HG02571 (cell line): ENCODE measurements at regions not wholly inside any gene's neighbourhood (a gene's known extent, or its start where the extent isn't known, plus 50 kb on each side); places are given as distances from the start of the nearest gene placed in this dataset.

Experiments used
- ATAC-seq: cut with Tn5 transposase; IDR thresholded peaks from one replicate; pipeline ENCODE4 v1.9.1; 2021; ENCODE audit warnings: mild to moderate bottlenecking, moderate library complexity; ENCODE audit not compliant: unreplicated experiment

- ATAC-seq, result no peak
Measured at GRCh38 chr16:65876624-65877023, 489.9 kb upstream of the CDH5 start.

- ATAC-seq, result no peak
Measured at GRCh38 chr16:65876056-65876408, 490.5 kb upstream of the CDH5 start.

DNA sequence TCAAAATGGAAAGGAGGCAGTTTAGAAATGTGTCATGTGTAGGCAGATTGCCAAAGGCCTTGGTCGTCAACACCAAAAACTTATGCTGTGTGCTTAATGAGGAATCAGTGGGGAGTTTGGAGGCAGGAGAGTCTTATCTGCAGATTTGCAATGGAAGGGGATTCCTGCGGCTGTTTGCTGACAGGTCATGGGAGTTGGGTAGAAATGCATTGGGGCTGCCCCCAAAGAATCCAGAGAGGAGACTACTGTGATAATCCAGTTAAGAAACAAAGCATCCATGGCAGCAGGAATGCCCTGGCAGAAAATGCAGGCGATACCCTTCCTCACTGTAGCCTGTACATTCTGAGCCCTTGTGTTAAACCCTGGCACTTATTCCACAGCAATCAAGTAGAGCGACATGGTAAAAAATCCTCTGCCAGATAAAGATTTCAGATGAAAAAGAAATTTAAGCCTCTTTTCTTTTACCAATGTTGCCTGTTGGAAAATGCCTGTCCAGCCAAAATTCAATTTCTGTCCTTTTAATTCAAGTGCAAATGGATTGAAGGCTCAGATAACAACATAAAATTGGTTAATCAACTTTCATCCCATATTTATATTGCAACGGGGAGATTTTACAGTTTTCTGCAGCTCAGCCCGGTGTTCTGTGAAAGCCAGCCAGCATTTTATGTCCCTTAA, 491.0 kb upstream of the CDH5 start:
- ATAC-seq, result no peak

DNA sequence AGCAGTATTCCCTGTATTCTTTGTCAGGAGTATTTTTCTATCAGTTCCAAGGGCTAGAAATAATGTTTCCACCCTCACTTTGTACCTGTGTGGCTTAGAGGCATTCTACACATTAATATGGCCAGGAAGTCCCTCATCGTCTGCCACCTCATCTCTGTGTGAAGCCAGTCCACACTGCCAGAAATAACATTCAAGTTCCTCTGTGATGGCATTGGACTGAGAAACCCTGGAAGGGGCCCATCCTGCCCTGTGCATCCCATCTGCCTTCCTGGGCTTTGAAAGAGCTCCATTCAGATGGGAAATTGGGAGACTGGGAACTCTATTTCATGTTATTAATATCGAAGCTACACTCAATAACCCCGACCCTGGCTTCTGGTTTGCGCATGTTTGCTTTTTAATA, 497.2 kb upstream of the CDH5 start:
- ATAC-seq, result no peak

DNA sequence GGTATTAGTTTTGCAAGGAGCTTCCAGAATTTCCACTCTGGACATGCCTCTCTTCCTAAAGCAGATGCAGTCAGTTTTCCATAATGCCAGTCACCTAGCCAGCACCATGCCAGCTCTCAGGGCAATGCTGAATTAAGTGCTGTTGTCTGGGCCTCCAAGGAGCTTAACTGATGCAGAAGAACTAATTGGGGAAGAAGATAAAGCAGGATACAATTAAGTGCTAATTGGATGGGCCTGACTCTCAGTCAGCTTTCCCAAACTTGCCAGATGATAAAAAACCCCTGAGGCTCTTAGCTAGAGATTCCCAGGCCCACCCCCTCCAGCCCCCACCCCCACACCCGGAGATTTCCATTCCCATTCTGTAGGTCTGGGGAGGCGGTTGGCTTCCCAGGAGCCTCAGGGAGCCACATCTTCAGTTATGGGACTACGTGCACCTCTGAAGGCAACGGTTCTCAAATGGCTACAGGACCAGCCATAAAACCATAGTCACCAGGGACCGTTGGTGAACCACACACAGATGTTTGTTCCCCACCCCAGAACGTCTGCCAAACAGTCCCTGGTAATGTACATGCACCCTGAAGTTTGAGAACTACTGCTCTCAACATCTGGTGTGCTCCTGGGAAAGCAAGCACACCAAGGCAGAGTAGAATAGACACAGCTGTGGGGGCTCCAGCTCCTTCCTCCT, 499.1 kb upstream of the CDH5 start:
- ATAC-seq, result no peak

DNA sequence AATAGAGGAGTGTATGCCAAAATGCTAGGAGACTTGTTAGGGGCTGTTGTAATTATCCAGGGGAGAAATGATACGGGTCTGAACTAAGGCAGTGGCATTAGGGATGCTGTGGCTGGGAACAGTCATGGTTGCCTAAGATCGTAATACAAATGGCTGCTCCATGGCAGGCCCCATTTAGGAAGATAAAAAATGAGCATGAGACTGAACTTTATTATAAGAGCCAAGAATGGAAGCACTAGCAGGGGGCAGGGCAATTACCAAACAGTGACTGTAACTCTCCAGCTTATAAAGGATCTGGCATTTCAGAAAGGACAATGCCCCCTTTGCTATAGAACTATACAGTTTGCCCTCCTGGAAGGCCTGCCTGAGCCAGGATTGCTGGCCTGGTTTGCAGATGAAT, 503.3 kb upstream of the CDH5 start:
- ATAC-seq, result no peak

DNA sequence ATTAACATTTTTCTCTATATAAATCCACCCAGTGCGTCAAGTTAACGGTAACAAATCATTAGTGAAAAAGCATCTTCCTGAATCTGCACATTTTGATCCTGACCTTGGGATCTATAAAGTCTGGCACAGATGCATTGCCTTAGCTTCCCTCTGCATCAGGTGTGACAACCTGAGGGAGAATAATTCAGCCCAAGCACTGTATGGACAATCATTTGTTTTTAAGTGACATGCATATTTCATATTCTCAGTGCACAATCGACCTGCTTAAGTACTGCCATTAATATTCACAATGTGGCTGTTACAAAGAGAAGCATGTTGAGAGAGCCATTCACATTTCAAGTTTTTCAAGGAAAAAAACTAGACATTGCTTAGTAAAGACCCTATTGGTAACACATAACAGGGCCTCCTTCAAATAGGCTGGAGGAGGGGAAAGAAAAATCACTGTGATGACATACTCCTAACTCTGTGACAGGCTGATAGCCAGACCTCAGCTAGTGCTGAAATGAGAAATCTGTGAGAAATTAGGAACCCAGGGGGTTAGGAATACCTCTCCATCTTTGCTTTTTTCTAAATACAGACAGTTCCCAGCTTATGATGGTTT, 505.3 kb upstream of the CDH5 start:
- no peak for ATAC-seq

DNA sequence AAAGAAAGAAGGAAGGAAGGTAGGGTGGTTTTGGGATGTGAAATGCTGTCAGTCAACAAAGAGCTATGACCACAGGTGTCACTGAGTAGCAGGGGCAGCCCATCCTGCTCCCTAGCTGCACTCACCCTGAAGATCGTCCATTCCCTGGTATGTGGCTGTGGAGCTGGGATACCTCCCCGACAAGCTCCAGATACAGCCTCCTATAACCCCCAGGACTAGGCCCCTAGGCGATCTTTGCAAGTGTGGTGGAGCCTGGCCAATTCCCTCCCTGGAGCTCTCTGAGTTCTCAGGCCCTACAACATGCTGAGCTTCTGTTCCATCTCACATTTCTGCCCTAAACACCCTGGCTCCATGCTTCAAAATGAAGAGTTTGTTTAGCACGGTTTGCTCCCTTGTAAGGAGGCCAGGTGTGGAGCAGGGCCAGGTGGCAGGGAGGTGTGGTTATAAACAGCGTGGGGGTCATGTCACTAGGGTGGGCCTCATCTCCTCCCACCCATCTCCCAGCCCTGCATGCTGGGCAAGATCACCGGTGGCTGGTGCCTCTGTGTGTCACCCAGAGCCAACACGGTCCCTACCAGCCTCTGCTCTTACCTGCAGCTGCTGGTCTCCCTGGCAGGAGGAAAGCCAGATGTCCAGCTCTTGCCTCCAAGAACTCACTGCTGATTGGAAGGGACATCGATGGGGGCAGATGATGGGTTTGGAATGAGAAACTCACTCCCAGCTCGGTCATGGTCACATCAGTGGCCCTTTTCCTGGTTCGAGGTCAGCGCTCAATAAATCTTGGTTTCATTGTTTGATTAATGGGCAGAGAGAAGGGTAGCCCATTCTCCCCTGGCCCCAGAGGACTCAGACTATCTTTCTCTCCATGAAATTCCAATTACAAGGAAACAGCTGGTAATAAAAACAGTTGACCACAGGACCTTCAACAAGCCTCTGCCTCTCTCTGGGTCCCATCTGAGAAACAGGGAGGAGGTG, 511.0 kb upstream of the CDH5 start:
- no peak for ATAC-seq

DNA sequence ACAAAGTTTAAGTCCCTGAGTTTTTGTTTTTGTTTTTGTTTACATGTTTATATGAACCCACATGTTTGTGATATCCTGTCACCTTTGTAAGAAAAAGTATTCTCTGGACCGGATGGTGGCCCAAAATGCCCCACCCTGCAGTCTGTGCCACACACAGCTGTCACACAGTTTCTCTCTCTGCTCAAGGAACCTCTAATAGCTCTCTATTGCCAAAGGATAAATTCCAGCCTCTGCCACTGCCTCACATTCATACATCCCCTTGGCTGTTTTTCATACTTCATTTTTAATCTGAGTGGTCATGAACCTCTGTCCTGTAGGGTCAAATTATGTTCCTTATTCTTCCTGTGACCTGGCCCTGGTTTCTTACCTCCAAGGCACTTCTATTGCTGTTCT, 520.3 kb upstream of the CDH5 start:
- ATAC-seq, result no peak

DNA sequence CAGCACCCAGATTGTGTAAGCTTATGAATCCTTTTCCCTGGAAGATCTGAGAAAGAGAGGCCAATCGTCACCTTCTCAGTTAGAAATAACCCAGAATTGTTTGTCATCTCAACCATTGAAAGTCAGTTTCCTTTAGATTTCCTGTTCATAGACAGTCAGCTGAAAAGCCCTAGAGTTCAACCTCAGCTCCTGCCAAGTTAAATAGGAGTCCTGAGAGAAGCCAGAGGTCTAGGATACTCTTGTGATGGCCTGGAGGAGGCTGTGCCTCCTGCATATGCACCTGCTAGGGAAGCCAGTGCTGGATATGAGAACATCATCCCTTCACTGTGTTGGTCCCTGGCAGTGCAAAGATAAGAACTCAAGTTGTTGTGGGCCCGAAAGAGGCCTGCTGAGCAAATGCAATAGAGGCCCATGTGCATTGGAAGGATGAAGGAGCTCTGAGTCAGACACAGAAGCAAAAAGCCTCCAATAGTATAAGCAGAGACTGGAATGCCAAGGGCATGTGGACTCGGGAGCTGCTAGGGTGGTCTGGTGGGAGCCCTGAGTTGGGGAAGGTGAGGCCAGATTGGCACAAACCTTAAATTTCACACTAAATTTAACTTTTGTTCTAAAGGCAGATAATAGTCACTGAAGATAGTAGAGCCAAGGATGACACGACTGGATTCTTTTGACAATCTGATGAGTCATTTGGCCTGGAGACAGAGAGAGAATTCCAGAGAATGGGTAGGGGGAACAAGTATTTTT, 520.9 kb upstream of the CDH5 start:
- ATAC-seq, result no peak

DNA sequence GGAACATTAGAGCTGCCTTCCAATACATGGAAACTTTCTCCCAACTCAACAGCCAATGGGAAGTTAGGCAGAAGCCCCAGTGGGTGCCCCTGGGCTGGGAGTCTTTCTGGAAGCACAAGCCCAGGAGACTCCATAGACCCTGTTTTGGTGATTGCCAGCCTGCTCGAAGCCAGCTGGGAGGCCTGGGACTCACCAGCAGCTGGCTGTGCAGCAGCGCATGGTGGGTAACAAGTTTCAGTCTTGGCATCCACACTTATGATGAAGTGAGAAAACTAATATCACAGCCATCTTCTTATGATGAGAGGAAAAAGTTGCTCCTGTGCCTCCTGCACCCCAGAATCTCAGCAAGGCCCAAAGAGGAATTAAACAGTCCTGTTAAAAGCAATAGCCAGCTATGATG, 522.5 kb upstream of the CDH5 start:
- ATAC-seq, result no peak

DNA sequence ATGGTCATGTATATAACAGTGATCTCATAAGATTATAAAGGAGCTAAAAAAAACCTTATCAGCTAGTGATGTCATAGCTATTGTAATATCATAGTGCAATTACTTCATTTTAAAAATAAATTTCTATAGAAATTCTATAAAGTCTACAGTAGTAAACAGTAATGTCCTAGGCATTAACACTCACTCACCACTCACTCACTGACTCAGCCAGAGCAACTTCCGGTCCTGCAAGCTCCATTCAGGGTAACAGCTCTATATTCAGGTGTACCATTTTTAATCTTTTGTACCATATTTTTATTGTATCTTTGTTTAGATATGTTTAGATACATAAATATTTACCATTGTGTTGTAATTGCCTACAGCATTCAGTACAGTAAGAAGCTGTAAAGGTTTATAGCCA, 524.4 kb upstream of the CDH5 start:
- no peak for ATAC-seq

DNA sequence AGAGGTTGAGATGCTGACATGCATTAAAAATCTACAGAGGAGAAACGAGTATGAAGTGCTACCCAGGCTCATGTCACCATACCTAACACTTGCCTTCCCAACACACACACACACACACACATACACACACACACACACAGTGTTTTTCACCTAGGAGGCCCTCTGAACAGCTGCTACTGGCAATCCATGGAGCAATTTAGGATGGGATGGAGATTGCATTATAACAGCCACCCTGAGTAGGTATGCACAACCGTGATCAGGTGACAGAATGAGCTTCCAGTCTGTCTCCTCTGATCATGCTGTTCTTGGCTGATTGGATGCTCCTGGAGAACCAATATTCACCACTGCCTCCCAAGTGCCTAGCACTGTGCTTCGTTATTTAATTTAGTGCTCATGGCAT, 528.5 kb upstream of the CDH5 start:
- no peak for ATAC-seq

DNA sequence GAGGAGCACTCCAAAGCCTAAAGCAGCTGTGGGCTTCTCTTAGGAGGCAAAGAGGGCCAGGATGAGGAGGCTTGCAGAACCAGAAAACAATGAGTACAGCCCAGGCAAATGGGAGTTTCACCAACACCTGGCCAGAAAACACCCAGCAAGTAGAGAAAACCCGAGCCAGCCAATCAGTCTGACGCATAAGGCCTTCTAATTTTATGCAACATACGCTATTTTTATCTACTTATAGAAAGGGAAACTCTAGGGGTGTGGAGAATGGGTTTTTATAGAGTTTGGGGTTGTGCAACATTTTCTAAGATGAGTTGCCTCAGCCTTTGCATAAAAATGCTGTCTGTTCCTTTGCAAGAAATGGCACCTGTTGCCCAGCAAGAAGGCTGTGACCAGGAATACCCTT, 529.0 kb upstream of the CDH5 start:
- ATAC-seq, result no peak

GRCh38 chr16:65834688-65835087, 531.8 kb upstream of the CDH5 start:
- no peak for ATAC-seq

GRCh38 chr16:65833171-65833871, 533.2 kb upstream of the CDH5 start:
- no peak for ATAC-seq

GRCh38 chr16:65832679-65833078, 533.8 kb upstream of the CDH5 start:
- ATAC-seq, result no peak

DNA sequence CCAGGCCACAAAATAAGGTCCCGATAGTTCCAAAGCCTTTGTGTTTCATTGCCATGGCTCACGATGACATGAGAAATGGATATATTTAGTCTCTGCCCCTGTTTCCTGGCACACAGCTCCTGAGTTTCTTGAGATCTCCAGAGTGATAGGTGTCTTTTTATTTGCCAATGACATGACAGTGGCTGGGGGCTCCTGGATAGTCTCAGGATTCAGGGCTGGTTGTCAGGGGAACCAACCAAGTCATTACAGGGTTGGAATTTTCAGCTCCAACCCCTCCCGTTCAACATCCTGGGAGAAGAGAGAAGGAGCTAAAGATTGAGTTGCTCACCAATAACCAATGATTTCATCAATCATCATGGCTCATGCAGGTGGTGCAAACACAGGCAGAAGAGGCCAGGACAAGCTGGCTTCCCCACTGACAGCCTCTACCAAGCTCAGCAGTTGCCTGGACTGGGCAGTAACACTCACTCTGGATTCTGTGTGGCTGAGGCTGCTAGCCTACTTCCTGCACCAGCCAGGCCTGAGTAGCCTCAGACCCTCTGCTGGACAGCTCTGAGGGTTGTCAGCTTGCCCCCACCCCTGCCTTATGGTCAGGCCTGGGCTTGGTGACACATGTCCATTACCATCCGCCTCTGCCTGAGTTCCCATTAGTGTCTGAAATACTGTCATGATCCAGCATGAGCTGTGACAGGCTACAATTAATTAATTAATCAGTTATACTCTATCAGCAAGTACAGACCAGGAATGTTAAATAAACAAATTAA, 534.4 kb upstream of the CDH5 start:
- ATAC-seq, result no peak

DNA sequence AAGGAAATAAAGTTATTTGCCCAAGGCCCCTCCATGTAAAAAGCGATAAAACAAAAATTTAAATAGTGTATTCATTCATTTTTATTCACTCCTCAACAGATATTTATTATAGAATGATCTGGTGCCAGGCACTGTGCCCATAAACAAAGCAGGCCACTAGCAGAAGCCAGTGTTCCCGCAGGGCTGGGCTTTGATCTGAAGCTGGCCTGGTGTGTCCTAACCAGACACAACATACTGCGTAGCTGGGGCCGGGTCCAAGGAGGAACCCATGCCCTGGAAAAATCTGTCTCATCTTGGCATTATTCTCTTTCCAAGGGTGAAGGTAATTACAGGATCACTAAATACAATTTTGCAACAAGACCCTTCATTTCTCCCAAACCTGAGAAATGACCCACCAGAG, 537.4 kb upstream of the CDH5 start:
- ATAC-seq, result no peak
